ENCODE measurements at regions not wholly inside any gene's neighbourhood (a gene's known extent, or its start where the extent isn't known, plus 50 kb on each side); places are given as distances from the start of the nearest gene placed in this dataset.

DNA sequence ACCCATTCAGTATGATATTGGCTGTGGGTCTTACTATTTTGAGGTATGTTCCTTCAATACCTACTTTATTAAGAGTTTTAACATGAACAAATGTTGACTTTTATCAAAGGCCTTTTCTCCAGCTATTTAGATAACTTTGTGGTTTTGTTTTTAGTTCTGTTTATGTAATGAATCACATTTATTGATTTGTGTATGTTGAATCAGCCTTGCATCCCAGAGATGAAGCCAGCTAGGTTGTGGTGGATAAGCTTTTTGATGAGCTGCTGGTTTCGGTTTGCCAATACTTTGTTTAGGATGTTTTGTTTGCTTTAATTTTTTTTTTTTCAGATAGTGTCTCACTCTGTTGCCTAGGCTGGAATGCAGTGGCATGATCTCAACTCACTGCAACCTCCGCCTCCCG lies 609.0 kb upstream of the COX7C start:
- DNase-seq (ENCODE audit: low read depth): no peak
- no peaks in the 10 kb centered on the region for H3K36me3 ChIP-seq (ENCODE audit: control insufficient read depth, insufficient read depth, low read length)
- no peaks in the 10 kb centered on the region for H3K27me3 ChIP-seq (ENCODE audit: control insufficient read depth, insufficient read depth, low read length)
- H3K4me3 ChIP-seq (ENCODE audit: low read depth, low read length): no peak overlapping the region
- TF ChIP-seq, protein P1, sequence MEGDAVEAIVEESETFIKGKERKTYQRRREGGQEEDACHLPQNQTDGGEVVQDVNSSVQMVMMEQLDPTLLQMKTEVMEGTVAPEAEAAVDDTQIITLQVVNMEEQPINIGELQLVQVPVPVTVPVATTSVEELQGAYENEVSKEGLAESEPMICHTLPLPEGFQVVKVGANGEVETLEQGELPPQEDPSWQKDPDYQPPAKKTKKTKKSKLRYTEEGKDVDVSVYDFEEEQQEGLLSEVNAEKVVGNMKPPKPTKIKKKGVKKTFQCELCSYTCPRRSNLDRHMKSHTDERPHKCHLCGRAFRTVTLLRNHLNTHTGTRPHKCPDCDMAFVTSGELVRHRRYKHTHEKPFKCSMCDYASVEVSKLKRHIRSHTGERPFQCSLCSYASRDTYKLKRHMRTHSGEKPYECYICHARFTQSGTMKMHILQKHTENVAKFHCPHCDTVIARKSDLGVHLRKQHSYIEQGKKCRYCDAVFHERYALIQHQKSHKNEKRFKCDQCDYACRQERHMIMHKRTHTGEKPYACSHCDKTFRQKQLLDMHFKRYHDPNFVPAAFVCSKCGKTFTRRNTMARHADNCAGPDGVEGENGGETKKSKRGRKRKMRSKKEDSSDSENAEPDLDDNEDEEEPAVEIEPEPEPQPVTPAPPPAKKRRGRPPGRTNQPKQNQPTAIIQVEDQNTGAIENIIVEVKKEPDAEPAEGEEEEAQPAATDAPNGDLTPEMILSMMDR (IDR thresholded peaks at IDR 0.05; ENCODE audit: insufficient read depth, low read length, severe bottlenecking): no peak
- FAIRE-seq: no peak

DNA sequence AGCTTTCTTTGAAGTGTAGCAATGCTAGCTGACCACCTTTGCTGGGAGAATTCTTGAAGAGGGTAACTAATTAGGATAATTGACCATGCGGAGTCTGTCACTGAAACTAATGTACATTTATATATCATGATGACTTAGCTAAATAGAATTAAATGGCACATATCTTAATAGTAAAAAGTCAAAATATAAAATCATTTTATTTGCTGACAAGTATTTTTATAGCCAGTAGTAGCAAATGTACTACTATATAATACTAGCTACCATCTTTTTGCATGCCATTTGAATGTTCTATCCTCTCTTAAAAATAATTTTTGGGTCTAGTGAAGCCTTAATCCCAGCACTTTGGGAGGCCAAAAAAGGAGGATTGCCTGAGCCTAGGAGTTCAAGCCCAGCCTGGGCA lies 605.8 kb upstream of the COX7C start:
- TF ChIP-seq, protein P1 (IDR thresholded peaks at IDR 0.05; ENCODE audit: insufficient read depth, low read length, severe bottlenecking): no peak
- DNase-seq (ENCODE audit: low read depth): no peak
- FAIRE-seq: no peak
- H3K4me3 ChIP-seq (ENCODE audit: low read depth, low read length): no peak overlapping the region
- H3K36me3 ChIP-seq (ENCODE audit: control insufficient read depth, insufficient read depth, low read length): no peaks in the 10 kb centered on the region
- H3K27me3 ChIP-seq (ENCODE audit: control insufficient read depth, insufficient read depth, low read length): no peaks in the 10 kb centered on the region

DNA sequence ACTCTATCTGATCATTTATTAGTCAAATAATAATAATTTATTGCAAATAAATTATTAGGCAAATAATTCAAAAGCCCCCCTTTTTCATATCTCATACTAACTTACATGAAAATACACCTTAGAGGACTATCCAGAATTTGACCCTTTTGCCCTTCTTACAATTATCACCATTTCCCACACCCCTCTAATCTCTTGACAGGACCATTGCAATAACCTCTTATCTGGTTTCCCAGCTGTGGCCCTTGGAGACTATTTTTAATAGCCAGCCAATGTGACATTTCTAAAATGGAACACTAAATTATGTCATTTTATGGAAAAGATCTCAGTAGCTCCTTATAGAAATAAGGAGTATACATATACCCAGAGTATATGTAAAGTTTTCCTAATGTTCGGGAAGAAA lies 588.4 kb upstream of the COX7C start:
- H3K27me3 ChIP-seq (ENCODE audit: control insufficient read depth, insufficient read depth, low read length): no peaks in the 10 kb centered on the region
- FAIRE-seq (no peak), DNase-seq (ENCODE audit: low read depth) (no peak)
- H3K4me3 ChIP-seq (ENCODE audit: low read depth, low read length): no peak overlapping the region
- TF ChIP-seq, protein P1 (IDR thresholded peaks at IDR 0.05; ENCODE audit: insufficient read depth, low read length, severe bottlenecking): no peak
- no peaks in the 10 kb centered on the region for H3K36me3 ChIP-seq (ENCODE audit: control insufficient read depth, insufficient read depth, low read length)

DNA sequence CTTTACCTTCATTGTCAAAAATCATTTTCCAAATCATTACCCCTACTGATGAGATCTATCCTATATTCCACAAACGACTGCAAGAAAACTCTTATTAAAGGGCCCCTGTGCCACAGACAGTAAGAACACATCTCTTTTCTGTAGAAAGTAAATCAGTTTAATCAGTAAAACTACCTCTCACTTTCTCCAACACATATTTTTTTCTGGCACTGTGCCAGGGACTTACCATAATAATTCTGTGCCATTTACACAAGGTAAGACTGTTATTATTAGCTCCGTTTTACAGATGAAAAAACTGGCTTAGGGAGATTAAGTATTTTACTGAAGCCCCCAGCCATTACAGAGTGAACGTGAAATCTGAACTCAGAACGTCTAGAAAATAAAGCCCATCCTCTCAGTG lies 587.0 kb upstream of the COX7C start:
- DNase-seq (ENCODE audit: low read depth) (no peak), FAIRE-seq (no peak)
- H3K4me3 ChIP-seq (ENCODE audit: low read depth, low read length): no peak overlapping the region

DNA sequence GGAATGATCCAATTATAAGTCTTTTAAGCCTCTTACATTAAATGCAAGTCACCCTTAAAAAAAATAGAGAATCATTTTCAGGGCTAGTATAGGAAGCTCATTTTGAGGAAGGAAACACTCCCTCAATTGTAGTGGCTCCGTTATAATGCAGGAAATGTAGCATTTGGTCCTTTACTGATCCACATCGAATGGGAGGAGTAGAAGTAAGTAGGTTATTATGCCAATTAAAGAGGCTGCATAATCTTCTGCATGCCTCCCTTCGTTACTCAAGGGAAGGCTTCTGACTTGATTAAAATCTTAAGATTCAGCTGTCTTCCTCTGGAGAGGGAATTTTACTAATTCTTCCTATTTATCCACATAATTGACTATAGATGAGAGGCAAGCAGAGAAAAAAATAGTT lies 579.2 kb upstream of the COX7C start:
- Histone ChIP-seq H3K27me3 (ENCODE audit: control insufficient read depth, insufficient read depth, low read length) (no peaks in the 10 kb centered on the region), H3K36me3 (ENCODE audit: control insufficient read depth, insufficient read depth, low read length) (no peaks in the 10 kb centered on the region), H3K4me3 (ENCODE audit: low read depth, low read length) (no peak overlapping the region)
- TF ChIP-seq, protein P1 (IDR thresholded peaks at IDR 0.05; ENCODE audit: insufficient read depth, low read length, severe bottlenecking): no peak
- no peak for FAIRE-seq
- DNase-seq (ENCODE audit: low read depth): no peak

More for the DNA sequence above, 587.0 kb upstream of the COX7C start:
- Histone ChIP-seq H3K36me3 (ENCODE audit: control insufficient read depth, insufficient read depth, low read length) (no peaks in the 10 kb centered on the region), H3K27me3 (ENCODE audit: control insufficient read depth, insufficient read depth, low read length) (no peaks in the 10 kb centered on the region)
- TF ChIP-seq, protein P1 (IDR thresholded peaks at IDR 0.05; ENCODE audit: insufficient read depth, low read length, severe bottlenecking): no peak

DNA sequence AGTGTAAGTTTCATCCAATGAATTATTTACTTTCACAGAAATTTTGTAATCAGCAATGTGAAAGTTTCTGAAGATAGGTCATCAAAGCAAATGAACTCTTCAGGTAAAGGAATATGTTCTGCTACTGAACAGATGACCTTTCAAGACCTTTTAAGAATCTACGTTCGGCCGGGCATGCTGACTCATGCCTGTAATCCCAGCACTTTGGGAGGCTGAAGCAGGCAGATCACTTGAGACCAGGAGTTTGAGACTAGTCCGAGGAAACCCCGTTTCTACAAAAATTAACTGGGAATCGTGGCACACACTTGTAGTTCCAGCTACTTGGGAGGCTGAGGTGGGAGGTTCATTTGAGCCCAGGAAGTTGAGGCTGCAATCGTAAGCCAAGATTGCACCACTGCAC lies 578.4 kb upstream of the COX7C start:
- no peak for FAIRE-seq
- Histone ChIP-seq H3K4me3 (ENCODE audit: low read depth, low read length) (no peak overlapping the region), H3K36me3 (ENCODE audit: control insufficient read depth, insufficient read depth, low read length) (no peaks in the 10 kb centered on the region), H3K27me3 (ENCODE audit: control insufficient read depth, insufficient read depth, low read length) (no peaks in the 10 kb centered on the region)
- TF ChIP-seq, protein P1 (IDR thresholded peaks at IDR 0.05; ENCODE audit: insufficient read depth, low read length, severe bottlenecking): no peak
- DNase-seq (ENCODE audit: low read depth): no peak
